HepG2 (cell line): ENCODE measurements at regions not wholly inside any gene's neighbourhood (a gene's known extent, or its start where the extent isn't known, plus 50 kb on each side); places are given as distances from the start of the nearest gene placed in this dataset.
A peak's percentile ranks its signal among the peaks of the same experiment; 100 is the strongest.

Source experiments
- CREB1 ChIP-seq, 2 experiments: fragments of 450-650 bp in 1 of 2; IDR thresholded peaks; 2 replicates each; pipeline ENCODE4 v1.6.1; 2016 to 2017; ENCODE audit warnings: control low read depth in 1 of 2, mild to moderate bottlenecking in 1 of 2, missing compliant biosample characterization in 1 of 2, missing genetic modification characterization in 1 of 2
- FOXA1 ChIP-seq, 2 experiments: fragments of 450-650 bp in 1 of 2; sonication (generic) in 1 of 2; formaldehyde crosslinking in 1 of 2; IDR thresholded peaks; 2 replicates each; pipeline versions ENCODE4 v1.4.0 to v1.6.1; 2016 to 2020; ENCODE audit warnings: missing genetic modification reagents in 1 of 2
- FOXP1 ChIP-seq, 2 experiments: fragments of 450-650 bp in 1 of 2; IDR thresholded peaks; 2 replicates each; pipeline ENCODE4 v1.6.1; 2017 to 2018; ENCODE audit warnings: antibody characterized with exemption in 1 of 2
- HDAC2 ChIP-seq: sonication (generic); formaldehyde crosslinking; IDR thresholded peaks from 2 replicates; pipeline ENCODE4 v1.4.0; 2020; ENCODE audit warnings: missing genetic modification reagents
- HHEX ChIP-seq: IDR thresholded peaks from 2 replicates; pipeline ENCODE4 v1.6.1; 2016; ENCODE audit warnings: control low read depth
- HMGXB3 ChIP-seq: sonication (generic); formaldehyde crosslinking; IDR thresholded peaks from 2 replicates; pipeline ENCODE4 v1.4.0; 2020; ENCODE audit warnings: missing genetic modification reagents, borderline replicate concordance
- HNF4A ChIP-seq: sonication (generic); formaldehyde crosslinking; IDR thresholded peaks from 2 replicates; pipeline ENCODE4 v1.4.0; 2020; ENCODE audit warnings: missing genetic modification reagents
- MED1 ChIP-seq: sonication (generic); formaldehyde crosslinking; IDR thresholded peaks from 2 replicates; pipeline ENCODE4 v1.4.0; 2020; ENCODE audit warnings: missing genetic modification reagents
- MEF2D ChIP-seq: sonication (generic); formaldehyde crosslinking; IDR thresholded peaks from 2 replicates; pipeline ENCODE4 v1.5.1; 2020; ENCODE audit warnings: mild to moderate bottlenecking, missing genetic modification reagents
- MXD1 ChIP-seq: sonication (generic); formaldehyde crosslinking; IDR thresholded peaks from 2 replicates; pipeline ENCODE4 v1.4.0; 2020; ENCODE audit warnings: mild to moderate bottlenecking, missing genetic modification reagents
- PAXIP1 ChIP-seq: sonication (generic); formaldehyde crosslinking; conservative IDR thresholded peaks from 2 replicates; pipeline ENCODE4 v1.4.0; 2020; ENCODE audit warnings: mild to moderate bottlenecking, missing genetic modification reagents, moderate library complexity
- RCOR2 ChIP-seq: IDR thresholded peaks from 2 replicates; pipeline ENCODE4 v1.6.1; 2016; ENCODE audit warnings: missing biosample characterization, missing genetic modification reagents
- SNAPC2 ChIP-seq: sonication (generic); formaldehyde crosslinking; IDR thresholded peaks from 2 replicates; pipeline ENCODE4 v1.8.1; 2022; ENCODE audit warnings: mild to moderate bottlenecking, missing genetic modification reagents
- STAG1 ChIP-seq: sonication (generic); formaldehyde crosslinking; IDR thresholded peaks from 2 replicates; pipeline ENCODE4 v1.4.0; 2020; ENCODE audit warnings: missing genetic modification reagents
- TARDBP ChIP-seq: sonication (generic); formaldehyde crosslinking; IDR thresholded peaks from 2 replicates; pipeline ENCODE4 v1.8.0; 2022; ENCODE audit warnings: mild to moderate bottlenecking, missing genetic modification reagents
- TBX2 ChIP-seq: sonication (generic); formaldehyde crosslinking; IDR thresholded peaks from 2 replicates; pipeline ENCODE4 v1.5.0; 2020; ENCODE audit warnings: missing genetic modification reagents, mild to moderate bottlenecking, borderline replicate concordance
- ZNF350 ChIP-seq: sonication (generic); formaldehyde crosslinking; IDR thresholded peaks from 2 replicates; pipeline ENCODE4 v1.4.0; 2020; ENCODE audit warnings: mild to moderate bottlenecking, low read depth, missing genetic modification reagents, borderline replicate concordance
- ZNF383 ChIP-seq: sonication (generic); formaldehyde crosslinking; IDR thresholded peaks from 2 replicates; pipeline ENCODE4 v1.4.0; 2020; ENCODE audit warnings: missing genetic modification reagents, mild to moderate bottlenecking, borderline replicate concordance
- ZNF556 ChIP-seq: sonication (generic); formaldehyde crosslinking; IDR thresholded peaks from 2 replicates; pipeline ENCODE4 v1.4.0; 2020; ENCODE audit warnings: mild to moderate bottlenecking, missing genetic modification reagents, borderline replicate concordance
- ZNF605 ChIP-seq: sonication (generic); formaldehyde crosslinking; IDR thresholded peaks from 2 replicates; pipeline ENCODE4 v1.8.0; 2022; ENCODE audit warnings: mild to moderate bottlenecking, missing genetic modification reagents

GRCh38 chr2:8500124-8501054 lies 181.5 kb upstream of the ID2 start (continued):
- TF ChIP-seq ZNF383 (CRISPR knock-in tag) (0 out of 2 replicates have a peak, but pooled peaks have one; percentile 46), PAXIP1 (CRISPR knock-in tag) (peak; percentile 72), HDAC2 (CRISPR knock-in tag) (peak; percentile 65; the same call in 1 of the 2 replicates), ZNF605 (no peak), MED1 (CRISPR knock-in tag) (peak; percentile 40; the same call in 1 of the 2 replicates), MEF2D (CRISPR knock-in tag) (0 out of 2 replicates have a peak, but pooled peaks have one; percentile 23), FOXP1 (IDR thresholded peaks at IDR 0.05) (no peak), FOXP1 (CRISPR knock-in tag; IDR thresholded peaks at IDR 0.05) (peak; percentile 55), HHEX (CRISPR knock-in tag) (peak; percentile 96), ZNF350 (CRISPR knock-in tag) (0 out of 2 replicates have a peak, but pooled peaks have one; percentile 40), SNAPC2 (CRISPR knock-in tag) (no peak), HMGXB3 (CRISPR knock-in tag) (peak; percentile 48; the same call in 1 of the 2 replicates), TARDBP (CRISPR knock-in tag) (peak; percentile 57; the same call in 1 of the 2 replicates), HNF4A (CRISPR knock-in tag) (peak; percentile 69), RCOR2 (CRISPR knock-in tag) (0 out of 2 replicates have a peak, but pooled peaks have one; percentile 41), ZNF556 (CRISPR knock-in tag) (0 out of 2 replicates have a peak, but pooled peaks have one; percentile 36), MXD1 (CRISPR knock-in tag) (no peak), TBX2 (CRISPR knock-in tag) (peak; percentile 58), STAG1 (CRISPR knock-in tag) (peak; percentile 18; the same call in 1 of the 2 replicates), FOXA1 (IDR thresholded peaks at IDR 0.05) (no peak), FOXA1 (CRISPR knock-in tag; IDR thresholded peaks at IDR 0.05) (peak; percentile 92), CREB1 (IDR thresholded peaks at IDR 0.05) (no peak), CREB1 (CRISPR knock-in tag; IDR thresholded peaks at IDR 0.05) (peak; percentile 34; the same call in 1 of the 2 replicates)
